ENCODE measurements at regions not wholly inside any gene's neighbourhood (a gene's known extent, or its start where the extent isn't known, plus 50 kb on each side); places are given as distances from the start of the nearest gene placed in this dataset.

DNA sequence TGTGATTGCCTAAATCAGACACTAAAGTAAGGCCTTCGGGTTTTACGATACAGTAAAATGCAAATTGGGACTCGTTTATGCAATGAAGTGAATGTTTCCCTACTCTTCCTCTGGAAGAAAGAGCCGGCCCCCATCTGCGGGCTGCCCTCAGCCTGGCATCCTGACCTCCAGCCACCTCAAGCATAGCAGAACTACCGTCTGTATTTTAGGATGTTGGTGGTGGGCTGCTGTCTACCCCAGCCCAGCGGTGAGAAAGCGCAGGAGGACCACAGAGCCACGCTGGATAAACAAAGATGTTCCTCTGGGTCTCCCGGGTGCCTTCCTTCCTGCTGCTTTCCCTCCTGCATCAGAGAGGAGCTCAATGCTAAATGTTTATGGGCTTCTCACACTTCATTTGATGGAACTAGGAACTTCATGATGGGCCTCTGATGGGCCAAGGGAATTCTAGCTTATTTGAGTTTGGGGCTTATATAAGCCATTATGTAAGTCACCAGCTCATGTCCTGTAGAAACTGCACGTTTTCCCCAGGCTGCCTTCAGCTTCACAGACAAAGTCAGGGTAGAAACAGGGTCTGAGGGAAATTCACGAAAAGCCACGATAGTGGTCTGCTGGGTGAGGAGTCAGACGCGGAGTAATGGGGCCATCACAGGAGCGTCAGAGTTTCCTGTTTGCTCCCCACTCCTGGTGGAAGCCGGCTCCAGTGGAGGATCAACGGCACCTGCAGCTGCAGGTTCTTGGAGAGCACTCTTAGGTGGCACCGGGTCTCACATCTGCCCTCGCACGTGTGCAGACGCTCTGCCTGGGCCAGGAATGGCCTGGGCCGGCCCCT is 287.4 kb downstream of the BRD1 start:
- DNase-seq (no peak), ATAC-seq (no peak)
- Mint-ChIP-seq H3K27me3 (no peaks in the 10 kb centered on the region), H3K27ac (no peak overlapping the region), H3K9me3 (no peaks in the 10 kb centered on the region), H3K4me1 (peaks cover 0 to 13% (median 2%) of the 10 kb centered on the region in 4 donors), H3K36me3 (peaks cover 0 to 7% (median 5%) of the 10 kb centered on the region in 3 donors), H3K4me3 (no peak overlapping the region)
- POLR2A ChIA-PET = no interaction called here

DNA sequence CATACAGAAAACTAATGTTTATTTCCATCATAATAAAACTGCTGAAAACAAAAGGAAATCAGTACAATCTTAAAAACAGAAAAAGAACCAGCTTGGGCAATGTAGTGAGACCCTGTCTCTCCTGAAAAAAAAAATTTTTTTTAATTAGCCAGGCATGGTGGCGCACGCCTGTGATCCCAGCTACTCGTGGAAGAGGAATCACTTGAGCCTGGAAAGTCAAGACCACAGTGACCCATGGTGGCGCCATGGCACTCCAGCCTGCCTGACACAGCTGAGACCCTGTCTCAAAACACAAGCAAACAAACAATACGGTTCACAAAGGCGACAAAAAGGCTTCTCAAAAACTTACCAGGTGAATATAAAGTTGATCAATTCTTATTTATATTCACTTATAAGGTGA is 289.7 kb downstream of the BRD1 start:
- ATAC-seq (no peak), DNase-seq (no peak)
- Mint-ChIP-seq H3K27ac (no peak overlapping the region), H3K4me3 (no peak overlapping the region), H3K36me3 (peaks cover 0 to 7% (median 5%) of the 10 kb centered on the region in 3 donors), H3K4me1 (peaks cover 0 to 4% (median 2%) of the 10 kb centered on the region in 4 donors), H3K27me3 (peaks cover 0 to 1% (median 0%) of the 10 kb centered on the region in 5 donors), H3K9me3 (no peaks in the 10 kb centered on the region)
- POLR2A ChIA-PET = no interaction called here

DNA sequence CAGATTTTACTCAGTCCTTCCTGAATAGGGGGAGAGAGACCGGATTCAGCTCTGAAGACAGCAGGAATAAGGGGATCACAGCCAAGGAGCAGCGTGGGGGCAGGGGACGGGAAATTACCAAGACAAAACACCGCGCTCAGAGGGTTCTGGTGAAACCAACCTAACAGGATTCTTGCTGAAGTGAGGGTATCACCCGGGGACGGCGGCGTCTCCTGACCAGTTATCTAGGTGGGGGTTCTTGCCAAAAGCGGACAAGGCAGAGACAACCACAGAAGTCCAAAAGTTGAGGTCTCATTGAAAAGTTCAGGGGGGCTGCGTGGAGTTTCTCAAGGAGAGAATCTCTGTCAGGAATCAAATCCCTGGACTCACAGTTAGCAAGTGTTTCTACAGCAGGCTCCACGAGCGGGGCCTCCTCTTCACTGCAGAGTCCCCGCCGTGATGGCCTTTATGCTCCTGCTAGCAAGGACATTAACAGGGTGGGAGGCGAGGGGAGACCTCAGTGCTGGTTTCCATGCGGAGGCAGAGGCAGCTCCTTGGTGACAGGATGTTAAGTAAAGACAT is 291.0 kb downstream of the BRD1 start:
- Mint-ChIP-seq H3K4me1 (peaks cover 0 to 4% (median 2%) of the 10 kb centered on the region in 4 donors), H3K36me3 (peaks cover 0 to 7% (median 5%) of the 10 kb centered on the region in 3 donors), H3K27ac (peak overlapping the region in 1 of 10 donors; percentile 66), H3K9me3 (no peaks in the 10 kb centered on the region), H3K27me3 (peaks cover 0 to 1% (median 0%) of the 10 kb centered on the region in 5 donors), H3K4me3 (no peak overlapping the region)
- POLR2A ChIA-PET = no interaction called here
- no peak for ATAC-seq
- DNase-seq = no peak

DNA sequence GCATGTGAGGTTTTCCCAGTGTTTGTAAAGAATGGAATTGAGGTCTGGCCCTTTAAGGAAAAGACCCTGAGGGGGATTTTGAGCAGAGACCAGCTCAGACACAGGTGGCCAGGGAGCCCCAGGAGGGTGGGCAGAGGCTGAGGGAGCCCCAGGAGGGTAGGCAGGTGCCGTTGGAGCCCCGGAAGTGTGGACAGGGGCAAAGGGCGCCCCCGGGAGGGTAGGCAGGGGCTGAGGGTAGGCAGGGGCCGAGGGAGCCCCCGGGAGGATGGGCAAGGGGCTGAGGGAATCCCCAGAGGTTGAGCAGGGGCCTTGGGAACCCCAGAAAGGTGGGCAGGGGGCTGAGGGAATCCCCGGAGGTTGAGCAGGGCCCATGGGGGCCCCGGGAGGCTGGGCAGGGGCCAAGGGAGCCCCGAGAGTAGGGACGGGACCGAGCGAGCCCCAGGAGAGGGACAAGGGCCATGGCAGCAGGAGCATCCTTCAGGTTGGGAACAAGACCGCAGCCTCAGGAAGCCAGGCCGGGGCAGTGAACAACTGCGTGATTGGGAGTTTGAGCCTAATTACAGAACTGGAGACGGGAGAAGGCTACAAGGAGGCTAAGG is 292.0 kb downstream of the BRD1 start:
- H3K36me3 Mint-ChIP-seq = peaks cover under 1 to 7% (median 5%) of the 10 kb centered on the region in 3 donors
- POLR2A ChIA-PET = no interaction called here
- no peaks in the 10 kb centered on the region for H3K9me3 Mint-ChIP-seq
- H3K27me3 Mint-ChIP-seq = peaks cover 0 to 1% (median 0%) of the 10 kb centered on the region in 5 donors
- peaks cover 0 to 4% (median 2%) of the 10 kb centered on the region in 4 donors for H3K4me1 Mint-ChIP-seq
- H3K4me3 Mint-ChIP-seq = no peak overlapping the region
- H3K27ac Mint-ChIP-seq = no peak overlapping the region
- DNase-seq (no peak), ATAC-seq (no peak)

DNA sequence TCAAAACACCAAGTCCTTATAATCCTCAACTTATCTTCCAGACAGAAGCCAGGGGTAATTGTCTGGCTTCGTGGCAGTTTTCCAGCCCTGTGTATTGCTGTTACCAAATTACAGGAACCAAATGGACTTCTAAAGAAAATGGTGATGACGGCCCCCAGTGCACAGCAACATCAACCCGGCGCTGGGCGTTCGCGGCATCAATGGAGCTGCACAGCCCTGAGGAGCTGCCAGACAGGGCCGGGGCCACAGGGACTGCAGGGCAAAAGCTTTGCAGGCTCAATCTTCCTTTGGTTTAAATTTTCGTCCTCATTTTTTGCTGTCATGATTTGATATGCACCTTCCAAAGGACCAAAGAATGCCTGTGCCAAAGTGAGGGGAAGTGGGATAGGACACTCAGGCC is 292.5 kb downstream of the BRD1 start:
- Mint-ChIP-seq H3K4me3 (no peak overlapping the region), H3K36me3 (peaks cover 4 to 7% (median 5%) of the 10 kb centered on the region in 3 donors), H3K9me3 (peaks cover 0 to 3% (median 0%) of the 10 kb centered on the region in 9 donors), H3K4me1 (peaks cover 0 to 4% (median 2%) of the 10 kb centered on the region in 4 donors), H3K27me3 (peaks cover 0 to 1% (median 0%) of the 10 kb centered on the region in 5 donors), H3K27ac (no peak overlapping the region)
- ATAC-seq (no peak), DNase-seq (no peak)
- POLR2A ChIA-PET = no interaction called here

DNA sequence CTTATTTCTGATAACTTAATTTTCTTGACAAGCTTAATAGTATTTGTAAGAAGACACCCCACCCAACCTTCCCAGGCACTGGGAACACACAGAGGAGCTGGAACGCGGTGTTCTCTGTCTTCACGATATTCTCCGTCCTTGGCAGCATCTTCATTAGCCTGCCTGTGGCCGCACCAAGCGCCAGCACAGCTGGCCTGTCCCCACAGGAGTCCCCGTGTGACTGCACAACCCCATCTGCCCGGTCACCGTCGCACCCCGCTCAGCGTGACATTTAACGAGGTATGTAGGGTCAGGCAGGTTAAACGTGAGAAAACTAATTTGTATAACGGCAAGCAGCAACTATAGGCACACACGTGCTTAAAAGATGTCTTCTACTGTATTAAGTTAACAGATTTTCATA is 293.3 kb downstream of the BRD1 start:
- no peak overlapping the region for H3K4me3 Mint-ChIP-seq
- H3K27me3 Mint-ChIP-seq = peaks cover 0 to 1% (median 0%) of the 10 kb centered on the region in 5 donors
- H3K27ac Mint-ChIP-seq = no peak overlapping the region
- no peak for DNase-seq
- H3K9me3 Mint-ChIP-seq = peaks cover 0 to 3% (median 0%) of the 10 kb centered on the region in 9 donors
- H3K4me1 Mint-ChIP-seq = peaks cover 0 to 3% (median 2%) of the 10 kb centered on the region in 4 donors
- ATAC-seq = no peak
- POLR2A ChIA-PET = no interaction called here
- H3K36me3 Mint-ChIP-seq = peaks cover 4 to 9% (median 7%) of the 10 kb centered on the region in 3 donors

DNA sequence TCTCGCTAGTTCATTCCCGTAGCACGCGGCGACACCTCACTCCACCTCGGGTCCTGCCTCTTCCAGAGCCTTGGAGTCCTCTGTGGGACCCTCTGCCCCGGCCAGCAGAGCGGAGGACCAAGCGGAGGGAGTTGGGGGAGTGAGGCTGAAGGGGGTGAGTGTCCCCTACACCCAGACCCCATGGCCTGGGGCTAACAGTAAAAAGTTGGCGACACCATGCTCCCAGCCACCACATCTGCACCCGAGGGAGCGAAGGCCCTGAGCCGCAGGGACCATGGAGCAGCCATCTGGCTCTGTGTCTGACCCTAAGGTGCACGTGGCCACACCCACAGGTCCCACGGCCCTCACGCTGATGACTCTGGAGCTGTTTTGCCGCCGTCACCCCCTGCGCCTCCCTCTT is 293.8 kb downstream of the BRD1 start:
- DNase-seq = no peak
- Mint-ChIP-seq H3K27ac (no peak overlapping the region), H3K27me3 (peaks cover 0 to 1% (median 0%) of the 10 kb centered on the region in 5 donors), H3K9me3 (peaks cover 0 to 3% (median 0%) of the 10 kb centered on the region in 9 donors), H3K4me1 (no peaks in the 10 kb centered on the region), H3K4me3 (no peak overlapping the region), H3K36me3 (peaks cover 2 to 5% (median 4%) of the 10 kb centered on the region in 3 donors)
- POLR2A ChIA-PET = no interaction called here
- ATAC-seq = no peak

DNA sequence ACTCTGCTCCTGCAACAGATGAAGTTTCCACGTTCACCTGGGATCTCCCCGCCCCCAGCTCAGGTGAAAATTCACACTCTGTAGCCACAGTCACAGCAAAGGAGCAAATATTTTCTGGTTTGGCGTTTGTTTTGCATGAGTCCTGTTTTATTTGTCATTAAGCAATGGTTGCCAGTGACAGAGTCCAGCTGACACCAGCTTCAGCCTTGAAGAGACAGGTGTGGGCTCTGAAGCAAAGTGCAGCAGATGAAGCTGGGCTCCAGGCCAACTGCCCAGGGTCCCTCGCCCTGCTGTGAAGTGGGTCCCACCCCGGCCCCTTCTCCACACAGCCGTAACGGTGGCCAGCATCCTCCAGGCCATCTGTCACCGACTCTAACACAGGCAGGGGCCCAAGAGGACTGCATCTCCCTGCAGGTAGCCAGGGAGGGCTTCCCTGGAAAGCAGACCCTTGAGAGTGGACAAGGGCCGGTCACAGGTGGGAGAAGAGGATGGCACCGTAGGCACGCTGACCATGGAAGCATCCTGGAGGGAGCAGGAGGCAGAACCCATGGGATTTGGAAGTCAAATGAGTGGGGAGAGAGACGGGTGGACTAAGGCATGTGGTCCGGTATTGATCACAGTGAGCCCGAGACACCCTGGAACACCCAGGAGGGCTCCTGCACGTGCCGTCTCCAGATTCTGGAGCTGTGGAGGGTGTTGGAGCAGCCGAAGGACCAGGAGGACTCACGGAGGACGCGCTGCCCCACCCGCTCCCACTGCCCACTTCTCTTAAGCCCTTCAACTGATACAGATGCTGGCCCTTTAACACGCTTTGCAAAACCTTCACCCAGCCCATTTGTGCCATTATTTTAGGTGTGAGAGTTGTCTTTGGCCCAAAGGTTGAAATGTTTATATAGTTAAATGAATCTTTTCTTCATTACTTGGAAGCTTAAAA is 294.5 kb downstream of the BRD1 start:
- H3K9me3 Mint-ChIP-seq = peaks cover 0 to 3% (median 0%) of the 10 kb centered on the region in 9 donors
- peaks cover 2 to 4% (median 4%) of the 10 kb centered on the region in 3 donors for H3K36me3 Mint-ChIP-seq
- H3K27ac Mint-ChIP-seq = no peak overlapping the region
- POLR2A ChIA-PET = no interaction called here
- no peak for DNase-seq
- H3K27me3 Mint-ChIP-seq = peaks cover 0 to 1% (median 0%) of the 10 kb centered on the region in 5 donors
- no peak overlapping the region for H3K4me3 Mint-ChIP-seq
- H3K4me1 Mint-ChIP-seq = no peaks in the 10 kb centered on the region
- ATAC-seq = no peak

DNA sequence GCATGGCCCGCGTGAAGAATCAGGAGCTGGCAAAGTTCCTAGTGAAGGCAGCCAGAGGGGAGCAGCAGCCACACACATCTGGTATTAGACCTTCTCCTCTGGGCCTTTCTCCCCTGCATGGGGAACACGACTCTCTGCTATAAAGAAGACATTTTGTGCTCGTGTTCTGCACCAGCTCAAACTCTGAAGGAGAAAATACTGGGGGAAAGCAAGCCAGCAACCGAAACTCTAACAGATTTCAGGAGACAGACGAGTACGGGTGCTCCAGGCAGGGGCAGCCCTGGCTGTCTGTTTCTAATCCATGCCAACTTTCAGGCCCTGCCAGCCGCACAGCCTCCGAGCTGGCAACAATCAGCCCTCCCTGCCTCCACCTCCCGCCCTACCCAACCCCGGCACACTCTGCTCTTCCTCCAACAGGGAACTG is 296.3 kb downstream of the BRD1 start:
- Mint-ChIP-seq H3K9me3 (peaks cover 0 to 3% (median 0%) of the 10 kb centered on the region in 9 donors), H3K27ac (peak overlapping the region in 1 of 10 donors; percentile 72), H3K36me3 (peaks cover under 1 to 4% (median 4%) of the 10 kb centered on the region in 3 donors), H3K4me1 (peaks cover 0 to 8% (median 0%) of the 10 kb centered on the region in 4 donors), H3K4me3 (no peak overlapping the region), H3K27me3 (peaks cover 0 to 1% (median 0%) of the 10 kb centered on the region in 5 donors)
- ATAC-seq (no peak), DNase-seq (no peak)
- POLR2A ChIA-PET = no interaction called here

DNA sequence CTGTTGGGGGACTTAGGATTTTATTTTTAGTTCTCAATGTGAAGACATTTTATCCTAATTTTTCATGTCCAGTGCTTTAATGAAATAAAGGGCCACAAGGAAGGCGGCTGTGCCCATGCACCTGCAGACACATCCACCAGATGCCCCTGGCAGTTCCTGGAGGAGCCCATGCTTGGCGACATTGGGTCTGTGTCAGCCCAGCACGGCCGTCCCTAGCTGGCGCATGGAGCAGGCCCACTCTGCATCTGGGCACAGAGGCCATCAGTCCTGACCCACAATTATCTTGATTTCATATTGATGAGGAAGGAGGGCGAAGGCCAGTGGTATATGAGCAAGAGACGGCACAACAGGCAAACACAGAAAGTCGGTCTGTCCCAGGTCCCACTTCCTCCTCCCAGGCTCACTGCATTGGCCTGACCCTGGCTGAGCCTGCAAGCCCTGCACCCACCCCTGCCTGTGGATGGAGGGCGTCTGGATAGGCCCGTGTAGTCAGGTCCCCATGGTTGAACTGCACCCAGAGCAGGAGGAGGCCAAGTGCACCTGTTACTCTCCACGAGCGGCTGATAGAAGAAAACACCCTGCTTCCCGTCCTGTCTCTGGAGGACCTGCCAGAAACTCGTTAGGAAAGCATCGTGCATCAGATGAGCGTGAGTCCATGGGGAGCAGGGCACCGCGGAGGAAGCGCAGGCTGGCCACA is 296.9 kb downstream of the BRD1 start:
- Mint-ChIP-seq H3K27me3 (peaks cover 0 to 1% (median 0%) of the 10 kb centered on the region in 5 donors), H3K27ac (peak overlapping the region in 1 of 10 donors; percentile 72), H3K36me3 (peaks cover 0 to 4% (median 4%) of the 10 kb centered on the region in 3 donors), H3K4me1 (peaks cover 0 to 10% (median 0%) of the 10 kb centered on the region in 4 donors), H3K9me3 (peaks cover 0 to 3% (median 0%) of the 10 kb centered on the region in 9 donors), H3K4me3 (no peak overlapping the region)
- ATAC-seq (no peak), DNase-seq (no peak)
- POLR2A ChIA-PET = no interaction called here

DNA sequence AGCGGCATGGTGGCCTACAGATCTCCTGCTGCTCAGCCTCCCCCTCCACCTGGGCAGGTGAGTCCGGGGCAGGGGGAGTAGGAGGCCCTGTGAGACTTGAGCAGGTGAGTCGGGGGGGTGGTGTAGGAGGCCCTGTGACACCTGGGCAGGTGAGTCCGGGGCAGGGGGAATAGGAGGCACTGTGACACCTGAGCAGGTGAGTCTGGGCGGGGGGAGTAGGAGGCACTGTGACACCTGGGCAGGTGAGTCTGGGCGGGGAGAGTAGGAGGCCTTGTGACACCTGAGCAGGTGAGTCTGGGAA is 299.3 kb downstream of the BRD1 start:
- POLR2A ChIA-PET = no interaction called here
- Mint-ChIP-seq H3K36me3 (peaks cover 0 to 6% (median 4%) of the 10 kb centered on the region in 3 donors), H3K27me3 (no peaks in the 10 kb centered on the region), H3K9me3 (peaks cover 0 to 3% (median 0%) of the 10 kb centered on the region in 9 donors), H3K4me3 (no peak overlapping the region), H3K27ac (no peak overlapping the region), H3K4me1 (peaks cover 0 to 13% (median under 1%) of the 10 kb centered on the region in 4 donors)
- DNase-seq (no peak), ATAC-seq (no peak)

Measured in naive thymus-derived CD8-positive, alpha-beta T cell (primary cell).